GM21515 (cell line): ENCODE measurements at regions not wholly inside any gene's neighbourhood (a gene's known extent, or its start where the extent isn't known, plus 50 kb on each side); places are given as distances from the start of the nearest gene placed in this dataset.

Experiments
- ATAC-seq: cut with Tn5 transposase; IDR thresholded peaks from one replicate; pipeline ENCODE4 v1.9.1; 2021; ENCODE audit not compliant: unreplicated experiment

DNA sequence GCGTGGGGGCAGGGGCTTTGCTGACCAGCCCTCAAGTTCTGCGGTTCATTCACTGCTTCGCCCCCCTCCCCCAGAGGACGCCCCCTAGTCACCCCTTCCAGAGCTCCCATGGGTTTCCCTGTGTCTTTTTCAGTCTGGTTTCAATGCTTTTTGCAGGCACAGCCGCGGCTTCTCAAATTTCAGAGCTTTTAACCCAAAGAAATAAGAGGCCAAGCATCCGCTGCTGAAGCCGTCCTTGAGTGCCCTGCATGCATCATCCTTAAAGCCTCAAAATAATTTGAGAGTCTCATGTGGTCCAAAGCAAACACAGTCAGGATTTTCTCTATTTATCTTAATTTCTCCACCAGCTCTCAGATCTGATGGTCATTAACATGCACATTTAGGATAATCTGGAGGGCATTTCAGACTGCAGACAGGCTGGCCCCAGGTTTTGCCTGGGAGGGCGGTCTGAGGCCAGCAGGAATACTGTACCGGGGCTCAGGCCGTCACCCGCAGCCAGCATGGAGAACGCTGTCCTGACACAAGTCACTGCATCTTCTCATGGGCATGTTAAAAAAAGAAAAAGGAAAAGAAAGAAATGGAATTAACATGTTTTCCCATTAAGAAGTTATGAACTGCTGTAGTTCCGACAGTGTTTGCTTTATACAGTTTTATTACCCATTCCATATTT lies 420.8 kb upstream of the IRX4 start:
- ATAC-seq: no peak

- no peak for ATAC-seq
These were observed 419.4 kb upstream of the IRX4 start for GRCh38 chr5:2302169-2302568.

GRCh38 chr5:2300861-2301574 lies 418.3 kb upstream of the IRX4 start:
- ATAC-seq: no peak

- ATAC-seq: no peak
These were observed 417.7 kb upstream of the IRX4 start for GRCh38 chr5:2300421-2300820.

DNA sequence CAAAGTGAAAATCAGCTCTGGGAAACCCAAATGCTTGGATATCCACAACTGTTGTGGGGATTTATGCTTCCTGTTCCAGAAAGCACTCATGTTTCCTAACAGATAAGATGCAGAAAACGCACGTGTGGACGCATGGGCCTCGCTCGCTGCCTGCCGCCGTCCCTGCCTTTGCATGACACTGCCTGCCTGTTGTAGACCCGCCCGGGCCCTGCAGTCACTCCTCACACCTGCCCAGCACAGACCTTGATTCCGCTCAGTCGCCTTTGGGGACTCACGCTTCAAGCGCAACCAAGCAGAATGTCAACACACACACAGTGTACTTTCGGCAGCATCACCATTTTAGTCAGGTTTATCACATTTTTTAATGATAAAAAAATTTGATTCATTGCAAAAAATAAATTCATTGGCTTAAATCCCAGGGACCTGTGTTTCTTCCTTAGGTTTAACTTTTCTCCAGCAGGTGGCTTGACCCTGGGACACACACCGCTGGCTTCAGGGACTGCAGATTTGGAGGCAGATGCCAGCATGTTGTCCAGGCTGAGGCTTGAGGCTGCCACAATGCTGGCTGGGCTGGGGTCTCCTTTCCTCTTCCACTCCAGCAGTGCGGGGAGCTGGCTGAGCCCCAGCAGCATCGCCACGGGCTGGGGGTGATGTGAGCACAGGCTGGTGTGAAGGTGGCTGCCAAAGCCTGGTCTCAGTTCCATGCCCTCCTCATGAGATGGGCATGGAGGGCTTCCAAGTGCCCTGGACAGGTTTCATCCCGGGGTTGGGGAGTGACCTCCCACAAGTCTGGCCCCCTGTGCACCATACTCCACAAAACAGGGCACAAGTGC lies 416.9 kb upstream of the IRX4 start:
- no peak for ATAC-seq

- ATAC-seq: no peak
These were observed 416.1 kb upstream of the IRX4 start for GRCh38 chr5:2298781-2299180.

DNA sequence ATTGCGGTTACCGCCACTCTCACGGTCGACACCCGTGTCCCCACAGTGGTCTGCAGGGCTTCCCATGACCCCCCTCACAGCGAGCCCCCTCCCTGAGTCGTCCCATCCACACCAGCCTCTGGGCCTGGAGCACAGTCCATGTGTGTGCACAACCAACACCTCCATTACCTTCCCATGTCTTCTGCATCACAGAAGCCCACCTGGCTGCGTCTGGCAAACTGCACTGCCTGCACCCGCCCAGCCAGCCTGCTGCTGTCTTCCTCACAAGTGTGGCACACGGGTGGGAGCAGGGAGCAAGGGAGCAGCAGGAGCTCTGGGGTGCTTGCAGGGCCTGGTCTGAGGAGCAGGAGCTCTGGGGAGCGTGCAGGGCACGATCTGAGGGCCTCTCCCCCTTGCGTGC lies 415.3 kb upstream of the IRX4 start:
- ATAC-seq: no peak

DNA sequence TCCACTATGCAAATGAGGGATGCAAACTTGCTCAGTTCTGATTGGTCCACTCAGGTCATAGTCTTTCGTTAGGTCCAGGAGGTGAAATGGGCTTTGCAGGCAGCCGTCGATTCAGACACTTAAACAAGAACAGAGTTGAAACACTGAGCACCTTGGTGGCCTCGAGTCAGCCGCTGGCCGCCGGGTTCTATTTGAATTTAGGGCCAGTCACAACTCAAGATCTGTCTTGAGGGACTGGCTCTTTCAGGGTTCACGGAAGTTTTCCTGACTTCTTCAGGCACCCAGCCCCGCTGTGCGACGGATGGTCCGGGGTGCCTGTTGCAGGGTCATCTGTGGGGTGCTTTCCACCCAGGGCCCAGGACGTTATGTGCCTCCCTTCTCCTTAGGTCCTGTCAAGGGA lies 412.8 kb upstream of the IRX4 start:
- ATAC-seq: no peak

GRCh38 chr5:2293906-2294305 lies 411.2 kb upstream of the IRX4 start:
- ATAC-seq: no peak

DNA sequence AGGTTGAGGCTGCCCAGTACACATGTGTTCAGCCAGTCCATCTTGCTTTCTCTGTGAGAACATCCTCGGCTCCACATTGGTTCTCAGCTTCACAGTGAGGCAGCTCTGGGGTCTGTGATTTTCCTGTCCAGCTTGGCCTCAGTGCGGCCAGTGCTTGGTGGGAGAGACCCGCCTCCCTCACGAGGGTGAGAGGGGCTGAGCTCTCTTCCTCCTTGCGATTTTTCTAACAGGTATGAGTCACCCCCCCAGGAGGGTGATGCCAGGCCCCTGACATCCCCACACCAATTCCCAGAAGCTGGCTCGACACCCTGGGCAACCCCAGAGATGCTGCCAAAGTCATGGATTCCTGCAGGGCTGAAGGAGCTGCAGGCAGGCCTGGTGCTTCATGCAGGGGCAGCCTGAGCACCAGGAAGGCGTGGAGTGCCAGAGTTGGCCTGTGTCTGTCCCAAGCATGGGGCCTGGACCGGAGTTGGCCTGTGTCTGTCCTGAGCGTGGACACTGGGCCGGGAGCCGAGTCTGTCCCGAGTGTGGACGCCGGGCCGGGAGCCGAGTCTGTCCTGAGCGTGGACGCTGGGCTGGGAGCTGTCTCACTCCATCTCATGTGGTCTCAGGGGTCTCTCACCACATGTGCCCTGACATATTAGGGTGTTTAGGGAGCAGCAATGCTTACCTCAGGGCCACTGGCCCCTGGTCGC lies 408.6 kb upstream of the IRX4 start:
- no peak for ATAC-seq

DNA sequence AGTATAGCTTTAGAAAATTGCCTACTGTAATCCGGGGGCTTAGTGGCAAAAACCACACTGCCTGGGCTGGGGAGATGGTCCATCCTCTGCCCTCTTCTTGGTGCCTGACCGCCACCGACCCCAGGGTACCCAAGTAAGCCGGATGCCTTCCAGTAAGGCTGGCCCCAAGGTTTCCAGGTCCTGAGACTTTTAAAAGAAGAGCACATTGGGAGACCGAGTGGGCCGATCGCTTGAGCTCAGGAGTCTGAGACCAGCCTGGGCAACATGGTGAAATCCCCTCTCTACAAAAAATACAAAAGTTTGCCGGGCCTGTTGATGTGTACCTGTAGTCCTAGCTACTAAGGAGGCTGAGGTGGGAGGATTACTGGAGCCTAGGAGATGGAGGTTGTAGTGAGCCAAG lies 406.7 kb upstream of the IRX4 start:
- no peak for ATAC-seq

GRCh38 chr5:2288968-2289367 lies 406.2 kb upstream of the IRX4 start:
- ATAC-seq: no peak

- no peak for ATAC-seq
These were observed 405.7 kb upstream of the IRX4 start for GRCh38 chr5:2288466-2288865.

- ATAC-seq: no peak
These were observed 403.5 kb upstream of the IRX4 start for GRCh38 chr5:2286250-2286649.

- no peak for ATAC-seq
These were observed 402.0 kb upstream of the IRX4 start for GRCh38 chr5:2284678-2285077.

DNA sequence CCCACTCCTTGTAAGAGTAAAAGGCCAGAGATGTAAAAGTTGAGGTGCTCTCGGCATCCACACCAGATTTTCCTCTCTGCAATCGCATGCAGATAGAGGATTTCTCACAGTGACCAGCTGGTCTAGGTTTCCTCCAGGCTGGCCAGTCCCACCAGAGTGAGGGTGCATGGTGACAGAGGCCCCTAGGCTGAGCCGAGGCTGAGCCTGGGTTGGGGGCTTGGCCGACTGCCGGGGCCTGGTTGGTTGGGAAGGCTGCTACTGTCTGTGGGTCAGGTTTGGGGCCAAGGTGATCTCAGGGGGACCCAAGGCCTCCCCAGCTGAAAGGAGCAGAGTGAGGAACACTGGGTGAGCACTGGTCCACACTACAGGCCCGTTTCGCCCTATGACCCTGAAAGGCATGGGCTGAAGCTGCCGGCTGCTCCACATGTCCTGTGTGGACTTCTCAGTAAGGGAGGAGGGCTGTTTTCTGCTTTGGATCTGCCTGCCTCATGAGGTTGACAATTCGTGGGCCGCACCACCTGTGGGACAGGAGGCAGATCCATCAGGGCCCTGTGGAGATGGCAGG lies 400.8 kb upstream of the IRX4 start:
- ATAC-seq: no peak

DNA sequence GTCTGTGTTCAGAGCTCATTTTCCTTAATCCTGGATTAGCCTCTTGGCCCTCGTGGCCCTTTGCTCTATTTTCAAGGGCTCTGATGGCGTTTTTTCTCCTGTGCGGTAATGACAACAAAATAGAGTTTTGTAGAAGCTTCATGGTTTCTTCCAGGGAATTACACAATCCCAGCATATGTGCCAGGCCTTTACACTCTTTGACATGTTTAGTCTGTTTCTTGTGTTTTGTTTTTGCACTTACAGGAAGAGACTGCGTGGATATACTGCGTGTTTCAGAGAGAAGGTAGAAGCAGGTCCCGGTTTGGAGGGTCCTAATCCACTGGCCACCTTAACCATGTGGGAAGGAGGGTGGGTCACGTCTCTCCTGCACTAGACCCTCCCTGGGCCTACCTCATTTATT lies 400.2 kb upstream of the IRX4 start:
- ATAC-seq: no peak

- no peak for ATAC-seq
These were observed 399.4 kb upstream of the IRX4 start for GRCh38 chr5:2282034-2282690.

GRCh38 chr5:2281446-2281845 lies 398.7 kb upstream of the IRX4 start:
- no peak for ATAC-seq

DNA sequence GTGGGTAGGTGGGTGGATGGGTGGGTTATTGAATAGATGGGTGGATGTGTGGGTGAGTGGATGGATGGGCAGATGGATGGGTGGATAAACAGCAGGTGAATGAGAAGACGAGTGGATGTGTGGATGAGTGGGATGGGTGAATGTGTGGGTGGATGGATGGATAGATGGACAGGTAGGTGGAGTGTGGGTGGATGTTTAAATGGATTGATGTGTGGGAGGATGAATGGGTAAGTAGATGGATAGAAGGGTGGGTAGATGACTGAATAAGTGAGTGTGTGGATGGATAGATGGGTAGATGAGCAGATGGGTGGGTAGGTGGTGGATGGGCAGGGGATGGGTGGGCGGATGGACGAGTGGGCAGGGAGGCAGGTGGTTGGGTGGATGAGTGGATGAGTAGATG lies 397.6 kb upstream of the IRX4 start:
- no peak for ATAC-seq
